ENCODE measurements at regions not wholly inside any gene's neighbourhood (a gene's known extent, or its start where the extent isn't known, plus 50 kb on each side); places are given as distances from the start of the nearest gene placed in this dataset.
A peak's percentile ranks its signal among the peaks of the same experiment; 100 is the strongest.
"Not testable (repeated sequence)": the region's sequence is repeated elsewhere in the genome, so short reads cannot be mapped to it uniquely, and the experiment has no call there.

GRCh38 chr4:119437515-119437914, 115.6 kb upstream of the FABP2 start:
- not testable (repeated sequence) for DNase-seq

GRCh38 chr4:119408561-119409224, 86.8 kb upstream of the FABP2 start:
- not testable (repeated sequence) for DNase-seq

- not testable (repeated sequence) for DNase-seq
These were observed 85.0 kb upstream of the FABP2 start for GRCh38 chr4:119406721-119407460.

GRCh38 chr4:119406041-119406440, 84.1 kb upstream of the FABP2 start:
- DNase-seq: not testable (repeated sequence)

GRCh38 chr4:119402322-119403308, 80.7 kb upstream of the FABP2 start:
- not testable (repeated sequence) for DNase-seq

- DNase-seq: not testable (repeated sequence)
These were observed 73.8 kb upstream of the FABP2 start for GRCh38 chr4:119395701-119396100.

- DNase-seq: no peak
These were observed 72.9 kb upstream of the FABP2 start for GRCh38 chr4:119394826-119395225.

- DNase-seq: peak in 1 of 2 donors; percentile 1
These were observed 66.9 kb upstream of the FABP2 start for GRCh38 chr4:119388791-119389190.

GRCh38 chr4:119374616-119375015, 52.7 kb upstream of the FABP2 start:
- not testable (repeated sequence) for DNase-seq

- not testable (repeated sequence) for DNase-seq
These were observed 50.6 kb upstream of the FABP2 start for GRCh38 chr4:119372316-119373062.
